ENCODE measurements at regions not wholly inside any gene's neighbourhood (a gene's known extent, or its start where the extent isn't known, plus 50 kb on each side); places are given as distances from the start of the nearest gene placed in this dataset.

GRCh38 chr11:114790910-114791309 is 112.6 kb downstream of the NXPE2 start:
- WGBS, 2 donors, result 61 to 65% methylated on average over 3 of the region's 3 CpGs
- TF ChIP-seq, protein P1, sequence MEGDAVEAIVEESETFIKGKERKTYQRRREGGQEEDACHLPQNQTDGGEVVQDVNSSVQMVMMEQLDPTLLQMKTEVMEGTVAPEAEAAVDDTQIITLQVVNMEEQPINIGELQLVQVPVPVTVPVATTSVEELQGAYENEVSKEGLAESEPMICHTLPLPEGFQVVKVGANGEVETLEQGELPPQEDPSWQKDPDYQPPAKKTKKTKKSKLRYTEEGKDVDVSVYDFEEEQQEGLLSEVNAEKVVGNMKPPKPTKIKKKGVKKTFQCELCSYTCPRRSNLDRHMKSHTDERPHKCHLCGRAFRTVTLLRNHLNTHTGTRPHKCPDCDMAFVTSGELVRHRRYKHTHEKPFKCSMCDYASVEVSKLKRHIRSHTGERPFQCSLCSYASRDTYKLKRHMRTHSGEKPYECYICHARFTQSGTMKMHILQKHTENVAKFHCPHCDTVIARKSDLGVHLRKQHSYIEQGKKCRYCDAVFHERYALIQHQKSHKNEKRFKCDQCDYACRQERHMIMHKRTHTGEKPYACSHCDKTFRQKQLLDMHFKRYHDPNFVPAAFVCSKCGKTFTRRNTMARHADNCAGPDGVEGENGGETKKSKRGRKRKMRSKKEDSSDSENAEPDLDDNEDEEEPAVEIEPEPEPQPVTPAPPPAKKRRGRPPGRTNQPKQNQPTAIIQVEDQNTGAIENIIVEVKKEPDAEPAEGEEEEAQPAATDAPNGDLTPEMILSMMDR (IDR thresholded peaks at IDR 0.05), result no peak
- no peak for ATAC-seq
- H3K27ac ChIP-seq, result no peak overlapping the region
- no peaks in the 10 kb centered on the region for H3K36me3 ChIP-seq
- intact Hi-C loops (cut with DNase I), result no loop called here
- no peak for DNase-seq
- no peaks in the 10 kb centered on the region for H3K9me3 ChIP-seq
- H3K4me3 ChIP-seq, result no peak overlapping the region
- H3K4me1 ChIP-seq, result peaks cover 0 to 8% (median 0%) of the 10 kb centered on the region in 9 donors
- H3K27me3 ChIP-seq, result peaks cover 0 to 3% (median 0%) of the 10 kb centered on the region in 7 donors

DNA sequence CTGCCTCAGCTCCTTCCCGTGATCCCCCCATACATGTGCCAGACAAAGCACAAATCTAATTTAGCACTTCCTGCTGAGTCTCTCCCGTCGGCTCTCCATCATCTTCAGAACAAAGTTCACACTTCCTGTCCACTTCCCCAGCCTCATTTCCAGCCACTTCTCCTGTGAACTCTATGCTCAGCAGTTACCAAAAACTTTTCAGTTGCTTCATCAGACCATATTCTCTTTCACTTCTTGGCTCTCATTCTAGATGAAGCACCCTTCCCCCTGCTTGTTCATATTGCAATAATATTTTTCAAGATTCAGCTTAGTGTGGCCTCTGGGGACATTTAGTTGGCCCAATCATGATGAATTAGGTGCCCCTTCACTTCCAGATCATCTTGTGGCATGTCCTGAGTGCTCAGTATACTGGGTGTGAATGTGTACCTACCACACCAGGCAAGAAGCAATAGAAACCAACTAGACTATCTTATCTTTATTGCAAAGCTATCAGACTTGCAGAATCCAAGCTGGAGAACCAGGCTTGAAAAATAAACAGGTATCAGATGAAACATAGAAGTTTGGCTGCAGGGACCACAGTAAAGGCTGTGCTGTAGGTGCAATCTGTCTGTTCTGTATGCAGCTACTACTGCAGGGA is 115.8 kb downstream of the NXPE2 start:
- 37 to 44% methylated on average over 3 of the region's 3 CpGs for WGBS, 2 donors
- Histone ChIP-seq H3K4me3 (no peak overlapping the region), H3K27me3 (no peaks in the 10 kb centered on the region), H3K36me3 (no peaks in the 10 kb centered on the region), H3K4me1 (peaks cover 0 to 31% (median 5%) of the 10 kb centered on the region in 9 donors), H3K27ac (peak overlapping the region in 1 of 10 donors; percentile 7), H3K9me3 (no peaks in the 10 kb centered on the region)
- ATAC-seq (no peak), DNase-seq (no peak)
- TF ChIP-seq, protein P1 (IDR thresholded peaks at IDR 0.05), result no peak
- intact Hi-C loops (cut with DNase I), result no loop called here

DNA sequence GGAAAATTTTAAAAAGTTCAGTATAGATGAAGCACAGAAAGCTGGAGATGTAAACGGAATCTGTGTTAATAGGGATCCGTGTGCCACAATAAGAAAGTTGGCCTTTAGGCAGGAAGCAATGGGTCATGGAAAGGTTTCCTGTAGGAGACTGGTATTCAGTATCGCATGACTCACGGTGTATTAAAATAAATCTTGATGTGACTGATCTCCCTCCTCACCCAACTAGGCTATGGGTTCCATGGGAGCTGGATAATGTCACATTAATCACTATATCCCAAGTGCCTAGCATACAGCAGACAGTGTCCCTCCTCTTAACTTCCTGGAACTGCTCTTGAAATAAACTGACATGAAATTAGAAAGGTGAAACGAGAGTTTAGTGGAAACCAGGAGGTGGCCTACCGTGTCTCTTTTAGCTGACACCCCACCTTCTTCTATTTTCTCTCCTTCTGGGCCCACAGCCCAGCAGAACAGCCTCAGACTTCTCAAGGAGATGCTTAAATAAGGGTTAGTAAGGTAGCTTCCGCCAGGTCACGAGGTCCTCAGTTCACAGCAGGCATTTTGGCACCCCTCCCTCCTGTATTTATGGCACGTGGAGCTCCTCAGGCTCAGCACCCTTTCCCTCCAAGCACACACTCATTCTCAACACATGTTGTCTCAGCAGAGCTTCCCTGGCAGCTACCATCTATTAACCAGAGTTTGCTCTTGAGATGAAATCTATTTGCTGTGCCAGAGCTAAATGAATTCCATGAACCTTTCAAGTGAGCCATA is 118.8 kb downstream of the NXPE2 start:
- Histone ChIP-seq H3K4me3 (no peak overlapping the region), H3K27me3 (no peaks in the 10 kb centered on the region), H3K36me3 (no peaks in the 10 kb centered on the region), H3K9me3 (no peaks in the 10 kb centered on the region), H3K27ac (peak overlapping the region; percentile 28 to 91 (median 78)), H3K4me1 (peaks cover 0 to 42% (median 5%) of the 10 kb centered on the region in 9 donors)
- 17 to 33% methylated on average over 9 of the region's 9 CpGs for WGBS, 2 donors
- TF ChIP-seq, protein P1 (IDR thresholded peaks at IDR 0.05), result no peak
- ATAC-seq (peak; percentile 69 to 98 (median 94)), DNase-seq (peak in 1 of 2 donors; percentile 33)
- intact Hi-C loops (cut with DNase I), result loop anchor here in 3 of 10 donors (5.0 kb wide), 1 partner anchor 95 kb away; no protein-coding TSS in a partner anchor

- peak in 1 of 2 donors; percentile 26 for DNase-seq
- Histone ChIP-seq H3K27me3 (no peaks in the 10 kb centered on the region), H3K4me1 (peaks cover 0 to 35% (median 5%) of the 10 kb centered on the region in 9 donors), H3K9me3 (peaks cover 0 to 5% (median 0%) of the 10 kb centered on the region in 11 donors), H3K4me3 (no peak overlapping the region), H3K27ac (peak overlapping the region in 3 of 10 donors; percentile 37 to 56 (median 42)), H3K36me3 (no peaks in the 10 kb centered on the region)
- TF ChIP-seq, protein P1 (IDR thresholded peaks at IDR 0.05), result peak in 4 of 9 donors; percentile 20 to 53 (median 50)
- peak in 6 of 8 donors; percentile 43 to 61 (median 54) for ATAC-seq
- intact Hi-C loops (cut with DNase I), result loop anchor here in 3 of 10 donors (5.0 kb wide), 1 partner anchor 93 kb away; no protein-coding TSS in a partner anchor
- 2 to 7% methylated on average over 6 of the region's 6 CpGs for WGBS, 2 donors
Observed at GRCh38 chr11:114799476-114799875, 121.1 kb downstream of the NXPE2 start.

All from heart right ventricle (tissue), 16 donors.